KOPT-K1 (cell line): ENCODE measurements at regions not wholly inside any gene's neighbourhood (a gene's known extent, or its start where the extent isn't known, plus 50 kb on each side); places are given as distances from the start of the nearest gene placed in this dataset.

Source experiments
- H3K27ac ChIP-seq: fragments of 200-600 bp; sonication (generic); 2 replicates; pipeline ENCODE4 v1.5.1; 2016; ENCODE audit warnings: antibody characterized with exemption, mild to moderate bottlenecking, low read depth, low read length; ENCODE audit not compliant: poor library complexity, severe bottlenecking
- H3K36me3 ChIP-seq: fragments of 200-600 bp; sonication (generic); 2 replicates; pipeline ENCODE4 v1.5.1; 2017; ENCODE audit warnings: antibody characterized with exemption, mild to moderate bottlenecking, low read length, moderate library complexity; ENCODE audit not compliant: insufficient read depth
- H3K9me3 ChIP-seq: fragments of 200-600 bp; sonication (generic); 2 replicates; pipeline ENCODE4 v1.5.1; 2017; ENCODE audit warnings: antibody characterized with exemption, low read length, mild to moderate bottlenecking; ENCODE audit not compliant: insufficient read depth, poor library complexity, severe bottlenecking

DNA sequence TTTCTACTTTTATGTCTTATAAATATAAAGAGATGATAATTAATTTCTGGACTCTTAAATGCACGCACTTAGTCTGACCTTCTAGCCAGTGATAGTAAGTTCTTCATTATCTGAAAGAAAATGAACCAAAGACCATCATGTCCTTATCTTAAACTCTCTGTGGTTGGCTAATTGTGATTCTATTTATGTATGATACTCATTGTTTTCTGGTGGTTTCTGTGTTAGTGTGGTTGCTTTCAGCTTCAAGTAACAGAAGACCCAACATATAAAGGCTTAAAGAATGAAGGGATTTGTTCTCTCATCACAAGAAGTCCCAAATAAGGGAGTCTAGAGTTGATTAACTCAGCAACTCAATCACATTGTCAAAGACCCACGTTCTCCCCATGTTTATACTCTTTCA is 225.2 kb upstream of the TANK start:
- Histone ChIP-seq H3K9me3 (no peaks in the 10 kb centered on the region), H3K27ac (no peak overlapping the region), H3K36me3 (no peaks in the 10 kb centered on the region)

GRCh38 chr2:160936044-160936806 is 224.0 kb upstream of the TANK start:
- Histone ChIP-seq H3K36me3 (no peaks in the 10 kb centered on the region), H3K27ac (no peak overlapping the region), H3K9me3 (no peaks in the 10 kb centered on the region)

- no peaks in the 10 kb centered on the region for H3K9me3 ChIP-seq
- no peaks in the 10 kb centered on the region for H3K36me3 ChIP-seq
- H3K27ac ChIP-seq: no peak overlapping the region
Measured at GRCh38 chr2:160940271-160940670, 220.0 kb upstream of the TANK start.

DNA sequence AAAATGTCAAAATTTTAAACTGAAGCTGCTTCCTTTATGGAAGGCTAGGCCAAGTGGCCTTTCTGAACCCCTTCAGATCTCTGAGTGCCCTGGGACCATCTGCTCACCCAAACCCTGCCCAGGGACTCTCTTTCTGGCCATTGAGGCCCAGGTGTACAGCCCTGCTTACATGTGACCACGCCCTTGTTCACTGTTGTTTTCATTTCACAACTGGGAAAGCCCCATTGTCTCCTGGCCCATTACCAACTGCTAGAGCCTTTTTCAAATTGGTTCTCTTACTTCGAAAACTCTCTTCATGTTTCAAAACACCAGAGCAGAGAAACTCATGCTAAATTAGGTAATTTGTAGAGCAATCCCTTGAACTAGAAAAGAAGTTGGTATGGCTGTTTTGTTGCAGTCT is 219.5 kb upstream of the TANK start:
- Histone ChIP-seq H3K36me3 (no peaks in the 10 kb centered on the region), H3K27ac (no peak overlapping the region), H3K9me3 (no peaks in the 10 kb centered on the region)

DNA sequence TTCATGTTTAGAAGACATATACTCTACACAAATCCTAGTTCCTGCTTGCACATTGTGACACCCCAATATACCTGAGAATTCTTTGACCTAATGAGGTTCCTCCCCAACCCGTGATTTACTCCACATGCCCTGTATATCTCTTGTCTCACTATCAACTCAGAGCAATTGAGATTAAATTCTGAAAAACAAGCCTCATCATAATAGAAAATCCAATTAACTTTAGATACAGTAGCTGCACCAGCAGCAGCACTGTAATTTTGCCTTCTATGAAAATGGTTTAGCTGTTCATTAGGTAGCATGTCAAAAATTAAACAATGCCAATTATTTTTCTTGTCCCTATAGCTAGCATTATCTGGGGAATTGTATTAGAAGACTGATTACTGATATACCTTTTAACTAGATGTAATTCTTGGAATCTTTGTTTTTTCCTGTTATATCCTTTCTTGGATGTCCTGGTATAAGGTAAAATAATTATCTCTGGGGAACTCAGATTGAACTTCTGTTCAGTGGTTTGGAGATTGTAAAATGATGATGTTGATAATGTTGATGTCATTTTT is 218.9 kb upstream of the TANK start:
- no peaks in the 10 kb centered on the region for H3K9me3 ChIP-seq
- no peak overlapping the region for H3K27ac ChIP-seq
- H3K36me3 ChIP-seq: no peaks in the 10 kb centered on the region

DNA sequence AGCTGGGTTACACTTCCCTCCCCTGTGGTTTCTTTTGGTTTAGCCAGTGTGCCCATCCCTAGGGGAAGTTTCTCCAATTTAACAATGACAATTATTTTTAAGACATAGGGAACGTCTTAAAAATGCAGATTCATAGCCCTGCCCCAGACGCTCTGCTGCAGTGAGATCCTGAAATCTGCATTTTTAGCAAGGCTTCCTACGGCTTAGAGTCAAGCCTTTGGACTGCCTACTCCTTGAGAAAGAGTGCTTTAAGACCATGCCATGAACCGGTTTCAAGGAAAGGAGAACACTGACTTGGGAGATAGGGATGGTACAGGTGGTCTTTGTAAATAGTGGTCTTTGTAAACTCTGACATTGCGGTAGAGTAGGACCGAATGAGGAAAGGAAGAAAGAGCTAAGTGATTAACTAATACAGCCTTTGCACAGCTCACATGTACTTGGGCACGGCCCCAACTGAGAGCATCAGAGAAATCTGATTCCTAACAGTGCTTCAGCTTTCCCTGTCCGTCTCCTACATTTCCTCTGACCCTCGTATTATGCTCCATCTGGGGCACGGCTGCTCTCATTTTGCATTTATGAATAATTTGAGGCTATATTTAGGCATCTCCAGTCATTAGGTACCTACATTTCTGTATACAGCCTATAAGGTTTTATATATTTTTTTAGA is 217.6 kb upstream of the TANK start:
- no peaks in the 10 kb centered on the region for H3K36me3 ChIP-seq
- H3K9me3 ChIP-seq: no peaks in the 10 kb centered on the region
- no peak overlapping the region for H3K27ac ChIP-seq

DNA sequence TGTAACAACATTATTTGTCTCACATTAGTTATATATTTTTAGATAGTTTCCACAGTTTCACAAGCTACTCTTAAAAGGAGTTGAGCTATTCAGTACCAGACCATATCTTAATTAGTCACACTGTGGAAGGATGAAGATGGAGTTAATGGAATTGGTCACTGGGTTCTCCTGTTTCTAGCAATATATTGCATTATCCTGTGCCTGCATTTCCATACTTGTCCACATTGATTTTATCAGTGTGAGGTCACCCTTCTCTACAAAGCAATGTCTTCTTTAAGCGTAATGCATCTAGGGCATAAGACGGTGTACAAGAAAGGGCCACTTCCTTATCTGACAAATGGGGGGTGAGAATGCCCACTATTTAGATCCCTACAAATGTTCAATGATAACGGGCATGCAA is 216.8 kb upstream of the TANK start:
- no peak overlapping the region for H3K27ac ChIP-seq

DNA sequence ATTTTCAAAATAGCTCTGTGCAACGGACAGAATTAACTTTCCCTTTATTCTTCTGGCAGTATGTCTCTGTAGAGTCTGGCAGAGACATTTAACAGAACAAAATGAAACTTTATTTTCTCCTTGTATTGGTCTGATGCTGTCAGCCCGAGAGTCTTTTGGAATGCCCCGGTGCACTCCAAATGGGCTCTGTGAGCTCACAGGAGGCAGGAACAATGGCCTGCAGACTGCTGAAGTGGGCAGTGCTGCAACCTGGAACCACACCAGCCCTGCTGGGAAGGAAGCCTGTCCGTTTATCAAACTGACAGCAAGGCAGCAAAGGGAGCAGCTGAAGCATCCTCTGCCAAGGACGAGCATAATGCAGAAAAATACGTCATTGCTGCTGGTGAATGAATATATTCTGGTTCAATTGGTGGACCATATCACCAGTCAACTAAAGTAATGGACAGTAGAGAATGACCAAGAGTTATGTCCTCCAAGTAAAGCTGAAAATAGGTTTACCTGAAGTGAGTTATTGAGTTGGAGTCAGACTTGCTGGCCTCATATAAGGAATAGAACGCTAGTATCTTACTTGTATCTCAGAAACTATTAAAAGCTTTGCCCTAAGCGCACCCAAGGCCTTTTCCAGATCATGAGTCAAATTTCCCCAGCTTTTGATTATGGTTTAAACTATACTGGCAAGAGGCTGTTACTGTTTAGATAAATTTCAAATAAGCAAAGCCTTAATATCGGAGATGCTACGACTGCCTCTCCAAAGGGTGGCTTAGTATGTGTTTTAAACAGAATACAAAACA is 207.6 kb upstream of the TANK start:
- Histone ChIP-seq H3K27ac (no peak overlapping the region), H3K9me3 (no peaks in the 10 kb centered on the region), H3K36me3 (no peaks in the 10 kb centered on the region)

More for the DNA sequence above, 216.8 kb upstream of the TANK start:
- H3K36me3 ChIP-seq: no peaks in the 10 kb centered on the region
- no peaks in the 10 kb centered on the region for H3K9me3 ChIP-seq

- no peaks in the 10 kb centered on the region for H3K9me3 ChIP-seq
- H3K36me3 ChIP-seq: no peaks in the 10 kb centered on the region
- no peak overlapping the region for H3K27ac ChIP-seq
Measured at GRCh38 chr2:160955578-160955977, 204.7 kb upstream of the TANK start.

DNA sequence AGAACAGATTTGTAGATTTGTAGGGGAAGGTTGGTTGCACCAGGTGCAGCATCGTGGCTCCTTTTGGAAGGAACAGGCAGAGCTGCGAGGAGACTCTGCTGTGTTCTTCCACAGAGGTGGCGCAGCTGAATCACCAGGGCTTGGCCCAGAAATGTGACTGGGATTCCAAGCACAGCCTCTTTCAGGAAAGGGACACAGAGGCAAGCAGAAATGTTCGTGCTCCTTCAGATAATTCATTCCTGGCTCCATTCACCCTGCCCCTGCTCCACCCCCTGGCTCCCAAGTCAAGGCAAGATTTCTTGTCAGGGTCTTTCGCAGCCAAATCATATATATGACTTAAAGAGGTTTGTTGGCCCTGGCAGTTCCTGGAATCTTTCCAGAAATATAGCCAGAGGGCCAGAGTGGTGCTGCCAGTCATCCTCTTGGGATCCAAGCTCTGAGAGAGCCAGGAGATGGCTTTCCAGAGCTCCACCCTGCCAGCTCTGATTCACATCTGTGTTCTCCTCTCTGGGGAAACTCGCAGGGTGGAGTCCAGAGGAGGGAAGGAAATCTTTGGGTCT is 203.9 kb upstream of the TANK start:
- Histone ChIP-seq H3K36me3 (no peaks in the 10 kb centered on the region), H3K9me3 (no peaks in the 10 kb centered on the region), H3K27ac (no peak overlapping the region)

GRCh38 chr2:160963957-160964356 is 196.3 kb upstream of the TANK start:
- H3K27ac ChIP-seq: no peak overlapping the region
- H3K36me3 ChIP-seq: no peaks in the 10 kb centered on the region

GRCh38 chr2:160967523-160967922 is 192.7 kb upstream of the TANK start:
- H3K27ac ChIP-seq: no peak overlapping the region
- H3K36me3 ChIP-seq: no peaks in the 10 kb centered on the region
- no peaks in the 10 kb centered on the region for H3K9me3 ChIP-seq

More at GRCh38 chr2:160963957-160964356, 196.3 kb upstream of the TANK start:
- H3K9me3 ChIP-seq: no peaks in the 10 kb centered on the region

GRCh38 chr2:160968183-160968582 is 192.0 kb upstream of the TANK start:
- no peaks in the 10 kb centered on the region for H3K9me3 ChIP-seq
- H3K27ac ChIP-seq: no peak overlapping the region

GRCh38 chr2:160970052-160970965 is 189.9 kb upstream of the TANK start:
- no peak overlapping the region for H3K27ac ChIP-seq

More at GRCh38 chr2:160968183-160968582, 192.0 kb upstream of the TANK start:
- no peaks in the 10 kb centered on the region for H3K36me3 ChIP-seq

More at GRCh38 chr2:160970052-160970965, 189.9 kb upstream of the TANK start:
- H3K9me3 ChIP-seq: no peaks in the 10 kb centered on the region
- no peaks in the 10 kb centered on the region for H3K36me3 ChIP-seq
